ENCODE measurements at regions not wholly inside any gene's neighbourhood (a gene's known extent, or its start where the extent isn't known, plus 50 kb on each side); places are given as distances from the start of the nearest gene placed in this dataset.

DNA sequence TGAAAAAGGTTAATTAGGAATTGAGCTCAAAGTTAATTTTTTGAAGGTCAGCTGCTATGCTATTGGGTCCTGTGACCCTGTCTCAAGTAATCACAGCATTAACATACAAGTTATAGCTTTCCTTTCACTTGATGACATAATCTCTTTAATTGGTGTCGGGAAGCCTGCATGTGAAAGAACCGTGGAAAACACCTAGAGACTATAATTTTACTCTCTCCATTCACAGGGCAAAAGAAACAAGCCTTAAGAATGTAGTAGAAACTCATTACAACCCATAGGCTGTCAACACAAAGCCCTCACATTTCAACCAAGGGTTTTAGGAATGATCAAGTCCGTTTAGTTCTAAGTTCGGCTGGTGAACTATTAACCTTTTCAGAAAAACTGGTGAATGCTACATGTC lies 104.4 kb downstream of the PPM1A start:
- TF ChIP-seq, protein P1, sequence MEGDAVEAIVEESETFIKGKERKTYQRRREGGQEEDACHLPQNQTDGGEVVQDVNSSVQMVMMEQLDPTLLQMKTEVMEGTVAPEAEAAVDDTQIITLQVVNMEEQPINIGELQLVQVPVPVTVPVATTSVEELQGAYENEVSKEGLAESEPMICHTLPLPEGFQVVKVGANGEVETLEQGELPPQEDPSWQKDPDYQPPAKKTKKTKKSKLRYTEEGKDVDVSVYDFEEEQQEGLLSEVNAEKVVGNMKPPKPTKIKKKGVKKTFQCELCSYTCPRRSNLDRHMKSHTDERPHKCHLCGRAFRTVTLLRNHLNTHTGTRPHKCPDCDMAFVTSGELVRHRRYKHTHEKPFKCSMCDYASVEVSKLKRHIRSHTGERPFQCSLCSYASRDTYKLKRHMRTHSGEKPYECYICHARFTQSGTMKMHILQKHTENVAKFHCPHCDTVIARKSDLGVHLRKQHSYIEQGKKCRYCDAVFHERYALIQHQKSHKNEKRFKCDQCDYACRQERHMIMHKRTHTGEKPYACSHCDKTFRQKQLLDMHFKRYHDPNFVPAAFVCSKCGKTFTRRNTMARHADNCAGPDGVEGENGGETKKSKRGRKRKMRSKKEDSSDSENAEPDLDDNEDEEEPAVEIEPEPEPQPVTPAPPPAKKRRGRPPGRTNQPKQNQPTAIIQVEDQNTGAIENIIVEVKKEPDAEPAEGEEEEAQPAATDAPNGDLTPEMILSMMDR (IDR thresholded peaks at IDR 0.05; ENCODE audit: low read depth, low read length): no peak
- no peak for TF ChIP-seq EZH2phosphoT487 (IDR thresholded peaks at IDR 0.05; ENCODE audit: low read depth)

Data from OCI-LY3 (cell line).